Testis (tissue), 2 donors: ENCODE measurements at regions not wholly inside any gene's neighbourhood (a gene's known extent, or its start where the extent isn't known, plus 50 kb on each side); places are given as distances from the start of the nearest gene placed in this dataset.

ENCODE experiments used
- DNase-seq: peaks from one replicate; pipeline ENCODE4 v3.0.0-alpha.2; 2019
- H3K27ac ChIP-seq, 2 donors: fragments of 200-600 bp; sonication (generic); one replicate each; pipeline ENCODE4 v1.5.1; 2019
- H3K27me3 ChIP-seq: fragments of 200-600 bp; sonication (generic); one replicate; pipeline ENCODE4 v1.5.1; 2019
- H3K36me3 ChIP-seq: fragments of 200-600 bp; sonication (generic); one replicate; pipeline ENCODE4 v1.5.1; 2017; ENCODE audit warnings: low read depth; ENCODE audit errors: missing control alignments
- H3K4me1 ChIP-seq: fragments of 200-600 bp; sonication (generic); one replicate; pipeline ENCODE4 v1.5.1; 2019
- H3K4me3 ChIP-seq, 2 donors: fragments of 200-600 bp; sonication (generic); one replicate each; pipeline ENCODE4 v1.5.1; 2017 to 2019
- H3K9me3 ChIP-seq: fragments of 200-600 bp; sonication (generic); one replicate; pipeline ENCODE4 v1.5.1; 2017
- POLR2A ChIP-seq: fragments of 450-650 bp; IDR thresholded peaks from one replicate; pipeline ENCODE4 v1.6.1; 2017; ENCODE audit warnings: antibody characterized with exemption, mild to moderate bottlenecking, moderate library complexity
- WGBS, 2 donors: methylation state at CpG; one replicate each; pipeline ENCODE4 v1.1.5; 2018; 5-methylcytosine and 5-hydroxymethylcytosine counted together
- intact Hi-C: fragments of 100-400 bp; cut with DNase I; formaldehyde crosslinking; loops from one replicate; pipeline ENCODE4 v1.15.1; 2023; ENCODE audit warnings: low total_unique reads
- TF ChIP-seq, protein P1 (sequence below), 3 experiments: fragments of 450-650 bp in 2 of 3; fragments of 200-600 bp in 1 of 3; sonication (generic) in 1 of 3; IDR thresholded peaks; one replicate each; pipeline ENCODE4 v1.5.1; 2016 to 2019; ENCODE audit warnings: antibody characterized with exemption in 3 of 3, mild to moderate bottlenecking in 2 of 3, moderate library complexity in 1 of 3

DNA sequence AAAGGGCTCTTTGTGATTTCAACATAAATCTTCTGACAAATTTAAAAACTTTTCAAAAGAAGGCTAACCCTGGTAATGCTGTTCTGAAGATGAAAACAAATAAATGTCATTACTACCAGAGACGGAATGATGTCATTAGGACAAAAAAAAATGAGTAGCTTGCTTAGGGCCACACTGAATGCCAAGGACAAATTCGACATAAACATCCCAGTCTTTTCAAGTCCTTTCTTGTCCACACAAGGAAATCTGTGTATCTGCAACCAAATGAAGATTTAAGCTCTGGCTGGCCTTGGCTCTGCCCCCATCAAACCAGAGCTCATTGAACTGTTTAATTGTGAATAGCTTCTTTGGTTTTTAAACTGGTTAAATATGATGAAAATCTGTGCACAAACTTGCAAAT is 592.7 kb downstream of the TLE1 start:
- intact Hi-C loops = no loop called here
- Histone ChIP-seq H3K4me1 (no peaks in the 10 kb centered on the region), H3K36me3 (no peaks in the 10 kb centered on the region), H3K4me3 (no peak overlapping the region), H3K27me3 (no peaks in the 10 kb centered on the region), H3K9me3 (no peaks in the 10 kb centered on the region), H3K27ac (no peak overlapping the region)
- WGBS, 2 donors = 74 to 76% methylated on average over 2 of the region's 2 CpGs
- TF ChIP-seq, protein P1, sequence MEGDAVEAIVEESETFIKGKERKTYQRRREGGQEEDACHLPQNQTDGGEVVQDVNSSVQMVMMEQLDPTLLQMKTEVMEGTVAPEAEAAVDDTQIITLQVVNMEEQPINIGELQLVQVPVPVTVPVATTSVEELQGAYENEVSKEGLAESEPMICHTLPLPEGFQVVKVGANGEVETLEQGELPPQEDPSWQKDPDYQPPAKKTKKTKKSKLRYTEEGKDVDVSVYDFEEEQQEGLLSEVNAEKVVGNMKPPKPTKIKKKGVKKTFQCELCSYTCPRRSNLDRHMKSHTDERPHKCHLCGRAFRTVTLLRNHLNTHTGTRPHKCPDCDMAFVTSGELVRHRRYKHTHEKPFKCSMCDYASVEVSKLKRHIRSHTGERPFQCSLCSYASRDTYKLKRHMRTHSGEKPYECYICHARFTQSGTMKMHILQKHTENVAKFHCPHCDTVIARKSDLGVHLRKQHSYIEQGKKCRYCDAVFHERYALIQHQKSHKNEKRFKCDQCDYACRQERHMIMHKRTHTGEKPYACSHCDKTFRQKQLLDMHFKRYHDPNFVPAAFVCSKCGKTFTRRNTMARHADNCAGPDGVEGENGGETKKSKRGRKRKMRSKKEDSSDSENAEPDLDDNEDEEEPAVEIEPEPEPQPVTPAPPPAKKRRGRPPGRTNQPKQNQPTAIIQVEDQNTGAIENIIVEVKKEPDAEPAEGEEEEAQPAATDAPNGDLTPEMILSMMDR (IDR thresholded peaks at IDR 0.05) = no peak
- no peak for TF ChIP-seq POLR2A
- DNase-seq = no peak

- TF ChIP-seq, protein P1 (IDR thresholded peaks at IDR 0.05) = no peak
- TF ChIP-seq POLR2A = no peak
- H3K27ac ChIP-seq = no peak overlapping the region
- WGBS, 2 donors = 93 to 99% methylated on average over 2 of the region's 2 CpGs
- H3K4me1 ChIP-seq = no peaks in the 10 kb centered on the region
- H3K36me3 ChIP-seq = no peaks in the 10 kb centered on the region
- H3K9me3 ChIP-seq = no peaks in the 10 kb centered on the region
- H3K27me3 ChIP-seq = no peaks in the 10 kb centered on the region
- DNase-seq = no peak
- H3K4me3 ChIP-seq = no peak overlapping the region
- intact Hi-C loops = no loop called here
Measured at GRCh38 chr9:81092057-81092456, 597.3 kb downstream of the TLE1 start.

DNA sequence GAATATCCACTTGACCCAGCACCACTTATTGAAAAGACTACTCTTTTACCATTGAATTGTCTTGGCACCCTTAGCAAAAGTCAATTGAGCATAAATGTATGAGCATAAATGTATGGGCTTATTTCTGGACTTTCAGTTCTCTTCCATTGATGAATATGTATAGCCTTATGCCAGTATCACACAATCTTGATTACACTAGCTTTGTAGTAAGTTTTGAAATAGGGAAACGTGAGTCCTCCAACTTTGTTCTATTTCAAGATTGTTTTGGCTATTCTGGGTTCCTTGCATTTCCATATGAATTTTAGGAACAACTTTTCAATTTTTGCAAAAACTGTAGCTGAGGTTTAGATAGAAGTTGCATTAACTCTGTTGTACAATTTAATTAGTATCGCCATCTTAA is 601.0 kb downstream of the TLE1 start:
- no peaks in the 10 kb centered on the region for H3K9me3 ChIP-seq
- no peaks in the 10 kb centered on the region for H3K4me1 ChIP-seq
- H3K4me3 ChIP-seq = no peak overlapping the region
- intact Hi-C loops = no loop called here
- WGBS, 2 donors = 88 to 94% methylated on average over 2 of the region's 2 CpGs
- no peak overlapping the region for H3K27ac ChIP-seq
- DNase-seq = no peak
- H3K36me3 ChIP-seq = no peaks in the 10 kb centered on the region
- TF ChIP-seq POLR2A = no peak
- TF ChIP-seq, protein P1 (IDR thresholded peaks at IDR 0.05) = no peak
- H3K27me3 ChIP-seq = no peaks in the 10 kb centered on the region

DNA sequence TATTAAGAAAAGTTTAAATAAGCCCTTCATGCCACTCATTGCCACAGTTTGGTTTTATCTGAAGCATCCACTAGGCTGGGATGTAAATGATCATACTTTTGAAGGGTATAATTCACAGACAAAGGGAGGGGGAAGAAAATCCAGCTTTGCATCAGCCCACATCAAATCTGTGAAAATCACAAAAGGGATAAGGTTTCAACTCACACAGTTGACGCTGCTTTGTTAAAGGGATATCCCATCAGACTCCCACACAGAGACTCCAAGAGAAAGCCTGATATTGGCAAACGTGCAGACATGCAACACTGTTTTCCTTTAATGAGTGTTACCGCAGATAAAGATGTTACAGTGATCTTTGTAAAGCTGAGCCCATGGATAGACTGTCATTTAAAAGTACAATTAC is 602.9 kb downstream of the TLE1 start:
- Histone ChIP-seq H3K36me3 (no peaks in the 10 kb centered on the region), H3K4me1 (no peaks in the 10 kb centered on the region), H3K9me3 (no peaks in the 10 kb centered on the region), H3K27ac (no peak overlapping the region), H3K27me3 (no peaks in the 10 kb centered on the region), H3K4me3 (no peak overlapping the region)
- intact Hi-C loops = no loop called here
- TF ChIP-seq POLR2A = no peak
- TF ChIP-seq, protein P1 (IDR thresholded peaks at IDR 0.05) = no peak
- no peak for DNase-seq
- WGBS, 2 donors = 44 to 59% methylated on average over 3 of the region's 3 CpGs

DNA sequence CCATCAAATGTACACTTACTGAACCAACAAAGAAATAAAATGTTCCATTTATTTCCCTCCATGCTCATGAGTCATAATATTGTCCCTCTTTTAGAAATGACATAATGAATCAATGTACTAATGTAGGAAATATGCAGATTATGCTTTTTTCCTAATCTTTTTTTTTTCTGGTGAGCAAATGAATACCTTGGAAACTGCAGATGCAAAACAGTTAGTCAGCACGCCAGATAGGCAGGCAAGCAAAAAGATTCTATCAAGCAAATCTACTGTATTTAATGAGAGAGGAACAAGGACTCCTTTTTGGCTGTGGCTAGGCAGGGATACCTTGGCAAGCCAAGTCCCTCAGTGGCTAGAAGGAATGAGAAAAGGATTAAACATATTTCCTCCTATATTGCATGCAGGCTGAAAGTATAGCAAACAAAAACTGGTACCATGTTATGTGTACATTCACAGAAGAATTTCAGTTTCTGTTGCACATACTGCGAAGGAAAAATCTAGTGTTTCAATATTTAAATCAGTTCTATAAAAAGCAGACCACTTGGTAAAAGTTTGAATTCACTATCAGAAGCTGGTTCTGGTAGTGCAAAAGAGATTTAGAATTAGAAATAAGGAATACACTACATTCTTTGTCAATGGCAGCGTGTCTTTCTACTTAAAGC is 605.4 kb downstream of the TLE1 start:
- Histone ChIP-seq H3K27me3 (no peaks in the 10 kb centered on the region), H3K36me3 (no peaks in the 10 kb centered on the region), H3K4me1 (no peaks in the 10 kb centered on the region), H3K4me3 (no peak overlapping the region), H3K27ac (no peak overlapping the region), H3K9me3 (no peaks in the 10 kb centered on the region)
- intact Hi-C loops = no loop called here
- TF ChIP-seq, protein P1 (IDR thresholded peaks at IDR 0.05) = no peak
- no peak for TF ChIP-seq POLR2A
- no peak for DNase-seq
- WGBS, 2 donors = 82 to 84% methylated on average over 3 of the region's 3 CpGs
